ENCODE measurements at regions not wholly inside any gene's neighbourhood (a gene's known extent, or its start where the extent isn't known, plus 50 kb on each side); places are given as distances from the start of the nearest gene placed in this dataset.

DNA sequence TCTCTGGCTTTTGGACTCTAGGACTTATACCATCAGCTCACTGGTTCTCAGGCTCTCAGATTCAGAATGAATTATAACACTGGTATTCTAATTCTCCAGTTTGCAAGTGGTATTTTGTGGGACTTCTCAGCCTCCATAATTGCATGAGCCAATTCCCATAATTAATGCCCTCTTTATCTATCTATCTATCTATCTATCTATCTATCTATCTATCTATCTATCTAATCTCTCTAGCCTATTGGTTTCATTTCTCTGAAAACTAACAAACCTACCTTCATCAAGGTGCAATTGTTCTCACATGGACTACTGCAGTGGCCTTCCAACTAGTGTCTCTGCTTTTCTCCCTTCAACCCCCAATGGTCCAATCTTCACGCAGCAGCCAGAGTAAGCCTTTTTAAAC is 507.4 kb downstream of the ETNK1 start:
- TF ChIP-seq EZH2 (IDR thresholded peaks at IDR 0.05; ENCODE audit: borderline replicate concordance, insufficient read depth, low read depth, low read length, poor library complexity, severe bottlenecking) (no peak), CTCF (IDR thresholded peaks at IDR 0.05) (no peak)

Data from B cell (primary cell).